ENCODE measurements at regions not wholly inside any gene's neighbourhood (a gene's known extent, or its start where the extent isn't known, plus 50 kb on each side); places are given as distances from the start of the nearest gene placed in this dataset.
A peak's percentile ranks its signal among the peaks of the same experiment; 100 is the strongest.

DNA sequence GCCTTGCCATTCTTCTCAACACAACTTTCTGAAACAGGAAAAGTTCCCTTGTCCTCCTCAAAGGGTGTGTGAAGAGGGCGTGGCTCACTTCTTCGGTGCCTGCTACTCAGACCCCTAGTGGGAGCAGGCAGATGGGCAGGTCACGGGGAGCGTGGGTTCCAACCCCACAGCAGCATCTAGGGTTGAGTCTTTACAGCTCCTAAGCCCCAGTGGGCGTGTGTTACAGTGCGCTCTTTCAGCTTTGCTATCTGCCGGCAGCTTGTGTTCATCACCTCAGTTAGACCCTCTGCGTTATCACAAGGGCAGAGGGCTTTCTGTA lies 57.5 kb upstream of the KLF3 start:
- no peak overlapping the region for H3K9ac ChIP-seq
- H3K27me3 ChIP-seq = no peaks in the 10 kb centered on the region
- peaks cover 0 to 45% (median 8%) of the 10 kb centered on the region in 10 experiments; a peak in 13 of 20 replicates for H3K4me1 ChIP-seq
- TF ChIP-seq Cebpa-rat (IDR thresholded peaks at IDR 0.05) = no peak
- no peaks in the 10 kb centered on the region for H4K20me1 ChIP-seq
- H3K9me3 ChIP-seq (replicated peaks in 1 of 11) = no peaks in the 10 kb centered on the region
- no peaks in the 10 kb centered on the region for H3K36me3 ChIP-seq
- H3K27ac ChIP-seq = no peak overlapping the region
- no peak overlapping the region for H3K4me2 ChIP-seq
- H3K4me3 ChIP-seq = no peak overlapping the region

GRCh38 chr4:38609614-38610013 lies 54.4 kb upstream of the KLF3 start:
- Histone ChIP-seq H3K9me3 (replicated peaks in 1 of 11) (no peaks in the 10 kb centered on the region), H3K9ac (no peak overlapping the region), H3K27ac (no peak overlapping the region; a peak in 2 of 22 replicates), H3K4me3 (no peak overlapping the region), H3K4me1 (peaks cover 0 to 48% (median 7%) of the 10 kb centered on the region in 10 experiments; a peak in 10 of 20 replicates), H4K20me1 (no peaks in the 10 kb centered on the region), H3K4me2 (peak overlapping the region in 6 of 11 experiments; percentile 2 to 63 (median 42); a peak in 11 of 22 replicates), H3K27me3 (no peaks in the 10 kb centered on the region), H3K36me3 (no peaks in the 10 kb centered on the region)
- no peak for TF ChIP-seq Cebpa-rat (IDR thresholded peaks at IDR 0.05)

GRCh38 chr4:38610521-38610920 lies 53.5 kb upstream of the KLF3 start:
- Histone ChIP-seq H3K4me2 (peak overlapping the region in 2 of 11 experiments; percentile 44 to 60; a peak in 4 of 22 replicates), H3K27ac (no peak overlapping the region), H3K9me3 (replicated peaks in 1 of 11) (no peaks in the 10 kb centered on the region), H3K27me3 (no peaks in the 10 kb centered on the region), H3K9ac (no peak overlapping the region), H3K36me3 (no peaks in the 10 kb centered on the region), H3K4me1 (peaks cover 0 to 57% (median 7%) of the 10 kb centered on the region in 10 experiments; a peak in 10 of 20 replicates), H3K4me3 (no peak overlapping the region), H4K20me1 (no peaks in the 10 kb centered on the region)
- no peak for TF ChIP-seq Cebpa-rat (IDR thresholded peaks at IDR 0.05)

- H3K4me2 ChIP-seq = peak overlapping the region in 3 of 11 experiments; percentile 21 to 58 (median 57); a peak in 5 of 22 replicates
- no peak overlapping the region for H3K9ac ChIP-seq
- no peaks in the 10 kb centered on the region for H3K36me3 ChIP-seq
- no peaks in the 10 kb centered on the region for H3K9me3 ChIP-seq (replicated peaks in 1 of 11)
- no peaks in the 10 kb centered on the region for H3K27me3 ChIP-seq
- H4K20me1 ChIP-seq = no peaks in the 10 kb centered on the region
- H3K4me3 ChIP-seq = no peak overlapping the region
- H3K4me1 ChIP-seq = peaks cover 0 to 62% (median 7%) of the 10 kb centered on the region in 10 experiments; a peak in 10 of 20 replicates
- no peak for TF ChIP-seq Cebpa-rat (IDR thresholded peaks at IDR 0.05)
- H3K27ac ChIP-seq = peak overlapping the region in 1 of 11 experiments; percentile 11; a peak in 2 of 22 replicates
Observed at GRCh38 chr4:38610966-38611431, 53.0 kb upstream of the KLF3 start.

- Histone ChIP-seq H4K20me1 (no peaks in the 10 kb centered on the region), H3K9ac (no peak overlapping the region), H3K4me1 (peaks cover 0 to 68% (median 7%) of the 10 kb centered on the region in 10 experiments; a peak in 10 of 20 replicates), H3K27ac (no peak overlapping the region), H3K4me3 (no peak overlapping the region), H3K27me3 (no peaks in the 10 kb centered on the region), H3K36me3 (no peaks in the 10 kb centered on the region), H3K9me3 (replicated peaks in 1 of 11) (no peaks in the 10 kb centered on the region), H3K4me2 (peak overlapping the region in 2 of 11 experiments; percentile 57 to 58; a peak in 3 of 22 replicates)
- TF ChIP-seq Cebpa-rat (IDR thresholded peaks at IDR 0.05) = no peak
Observed at GRCh38 chr4:38611676-38612075, 52.3 kb upstream of the KLF3 start.

DNA sequence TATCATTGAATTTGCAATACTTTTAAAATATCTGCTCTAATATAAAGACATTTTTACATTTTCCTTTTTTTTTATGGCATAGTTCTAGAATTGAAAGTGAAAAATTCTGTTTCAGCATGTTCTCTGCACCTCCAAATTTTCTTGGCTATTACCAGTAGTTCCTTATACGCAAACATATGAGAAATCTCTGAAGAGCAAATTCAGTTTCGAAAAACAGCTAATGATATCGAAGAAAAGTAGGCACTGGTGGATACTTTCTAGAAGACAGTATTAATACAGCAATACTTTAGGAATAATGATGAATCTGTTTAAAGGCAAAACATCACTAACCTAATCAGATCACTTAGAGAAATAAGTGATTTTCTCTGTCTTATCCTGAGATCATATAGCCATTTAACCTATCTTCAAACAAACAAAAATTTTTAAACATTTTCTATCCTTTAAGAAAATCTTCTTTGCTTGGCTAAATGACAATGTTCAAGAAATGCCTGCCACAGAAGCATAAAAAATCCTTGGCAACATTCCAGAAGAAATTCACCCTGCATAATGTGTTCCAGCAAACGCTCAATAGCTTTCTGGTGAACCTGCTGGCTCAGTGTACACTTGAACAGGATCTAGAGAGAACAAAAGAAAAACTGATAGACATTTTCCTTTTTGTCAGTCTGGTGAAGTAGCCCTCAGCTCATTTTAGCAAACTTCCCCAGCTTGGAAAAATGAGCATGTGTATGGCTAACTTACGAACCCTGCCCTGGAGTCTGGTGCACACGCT lies 51.2 kb upstream of the KLF3 start:
- peaks cover 0 to 70% (median 7%) of the 10 kb centered on the region in 10 experiments; a peak in 10 of 20 replicates for H3K4me1 ChIP-seq
- no peaks in the 10 kb centered on the region for H3K9me3 ChIP-seq (replicated peaks in 1 of 11)
- no peak overlapping the region for H3K4me3 ChIP-seq
- H3K9ac ChIP-seq = no peak overlapping the region
- H3K36me3 ChIP-seq = no peaks in the 10 kb centered on the region
- no peaks in the 10 kb centered on the region for H4K20me1 ChIP-seq
- H3K27ac ChIP-seq = no peak overlapping the region
- no peak for TF ChIP-seq Cebpa-rat (IDR thresholded peaks at IDR 0.05)
- no peak overlapping the region for H3K4me2 ChIP-seq
- no peaks in the 10 kb centered on the region for H3K27me3 ChIP-seq
